ENCODE measurements at regions not wholly inside any gene's neighbourhood (a gene's known extent, or its start where the extent isn't known, plus 50 kb on each side); places are given as distances from the start of the nearest gene placed in this dataset.

DNA sequence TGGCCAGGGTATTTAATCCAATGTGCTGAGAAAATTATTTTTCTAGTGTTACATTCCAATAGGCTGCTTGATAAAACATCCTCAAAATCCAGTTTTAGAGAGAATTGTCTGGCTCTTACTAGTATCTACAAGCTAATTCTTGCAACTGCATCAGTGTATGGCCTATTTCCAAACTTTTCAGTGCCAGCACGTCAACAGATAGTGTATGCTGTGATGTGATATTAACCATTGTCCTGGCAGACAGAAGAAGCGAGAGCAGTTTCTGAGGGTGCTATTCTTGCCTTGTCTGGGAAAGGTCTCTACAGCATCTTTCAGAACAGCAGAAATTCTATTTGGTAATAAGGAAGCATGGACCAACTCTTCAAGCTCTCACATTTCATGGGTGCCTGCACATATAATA is 174.2 kb upstream of the CDH12 start:
- ChIA-PET POLR2A (no interaction called here), CTCF (interaction anchor here (0.6 kb wide), 1 partner anchor 9 kb away, joined by 3 read pairs; no protein-coding TSS in a partner anchor)
- DNase-seq (ENCODE audit: extremely low spot score), result no peak
- TF ChIP-seq SP1 (IDR thresholded peaks at IDR 0.05) (no peak), ZNF384 (IDR thresholded peaks at IDR 0.05) (no peak), FOXA1 (IDR thresholded peaks at IDR 0.05) (no peak), LEF1 (IDR thresholded peaks at IDR 0.05; ENCODE audit: borderline replicate concordance) (no peak), FOXK2 (IDR thresholded peaks at IDR 0.05) (no peak), ARNT (IDR thresholded peaks at IDR 0.05) (no peak)
- TF ChIP-seq, protein P1, sequence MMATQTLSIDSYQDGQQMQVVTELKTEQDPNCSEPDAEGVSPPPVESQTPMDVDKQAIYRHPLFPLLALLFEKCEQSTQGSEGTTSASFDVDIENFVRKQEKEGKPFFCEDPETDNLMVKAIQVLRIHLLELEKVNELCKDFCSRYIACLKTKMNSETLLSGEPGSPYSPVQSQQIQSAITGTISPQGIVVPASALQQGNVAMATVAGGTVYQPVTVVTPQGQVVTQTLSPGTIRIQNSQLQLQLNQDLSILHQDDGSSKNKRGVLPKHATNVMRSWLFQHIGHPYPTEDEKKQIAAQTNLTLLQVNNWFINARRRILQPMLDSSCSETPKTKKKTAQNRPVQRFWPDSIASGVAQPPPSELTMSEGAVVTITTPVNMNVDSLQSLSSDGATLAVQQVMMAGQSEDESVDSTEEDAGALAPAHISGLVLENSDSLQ (IDR thresholded peaks at IDR 0.05), result no peak

DNA sequence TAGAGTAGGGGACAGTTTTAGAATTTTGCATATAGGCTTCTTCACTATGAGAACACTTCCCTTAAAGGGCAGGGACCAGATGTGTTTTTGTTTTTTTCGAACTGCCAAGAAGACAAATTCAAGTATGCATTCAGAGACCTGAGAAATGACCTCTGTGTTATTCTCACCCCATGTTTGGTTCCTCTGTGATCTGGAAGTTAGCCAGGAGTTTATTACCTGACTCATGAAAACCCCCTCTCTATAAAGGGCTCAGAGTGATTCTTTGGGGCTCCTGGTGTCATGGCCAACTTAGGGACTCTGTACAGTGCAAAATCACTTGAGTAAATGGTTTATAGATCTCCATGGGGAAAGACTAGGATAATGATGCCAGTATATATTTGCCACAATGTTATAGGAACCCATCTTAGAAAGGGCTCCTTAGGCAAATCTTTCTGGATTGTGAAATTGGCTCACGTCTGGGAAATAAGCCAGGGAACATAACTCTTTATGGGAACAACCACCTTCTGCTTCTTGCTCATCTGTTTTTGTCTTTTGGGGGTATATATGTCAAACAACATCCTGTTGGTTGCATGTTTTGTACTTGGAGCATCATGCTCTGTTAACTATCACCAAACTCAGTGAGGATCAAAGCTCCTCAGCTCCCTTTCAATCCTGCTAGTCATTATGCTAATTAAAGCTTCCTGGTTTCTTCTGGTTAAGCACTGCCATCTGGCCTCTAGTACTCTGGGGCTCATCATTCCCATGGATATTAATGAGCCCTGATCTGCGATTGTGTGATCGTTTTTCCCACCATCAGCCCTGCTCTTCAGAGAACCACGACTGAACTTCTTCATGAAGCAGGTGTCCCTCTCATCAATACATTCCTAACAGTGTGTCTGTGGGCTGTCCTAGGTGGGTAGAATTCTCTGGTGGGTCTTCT is 173.4 kb upstream of the CDH12 start:
- ChIA-PET CTCF (no interaction called here), POLR2A (no interaction called here)
- TF ChIP-seq LEF1 (IDR thresholded peaks at IDR 0.05; ENCODE audit: borderline replicate concordance) (no peak), FOXA1 (IDR thresholded peaks at IDR 0.05) (no peak), ELF4 (IDR thresholded peaks at IDR 0.05) (no peak), ZNF384 (IDR thresholded peaks at IDR 0.05) (no peak), HDGF (IDR thresholded peaks at IDR 0.05; ENCODE audit: borderline replicate concordance) (no peak)
- no peak for DNase-seq (ENCODE audit: extremely low spot score)

DNA sequence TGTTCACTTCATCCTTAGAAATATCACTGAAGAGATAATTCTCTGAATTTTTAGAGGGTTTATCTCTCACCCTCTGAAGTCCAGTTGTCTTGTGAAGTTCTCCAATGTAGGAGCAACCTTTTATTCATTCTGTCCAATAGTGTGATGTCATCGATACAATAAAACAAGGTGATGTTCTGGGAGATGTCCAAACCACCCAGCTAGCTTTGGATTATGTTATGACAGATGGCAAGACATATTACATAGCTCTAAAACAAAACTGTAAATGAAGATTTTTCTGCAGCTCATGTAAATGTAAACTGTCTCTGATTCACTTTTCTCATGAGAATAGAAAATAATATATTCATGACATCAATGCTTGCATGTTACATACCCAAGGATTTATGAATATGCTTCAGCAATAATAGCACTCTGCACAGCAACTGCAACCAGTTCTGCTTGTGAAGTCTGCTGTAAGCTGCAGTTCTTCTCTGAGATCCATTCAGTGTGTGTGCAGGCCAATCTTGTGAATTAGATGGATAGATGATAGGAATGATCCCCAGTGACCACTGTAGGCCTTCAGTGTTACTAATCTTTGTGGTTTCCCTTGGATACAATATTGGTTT is 172.6 kb upstream of the CDH12 start:
- no peak for DNase-seq (ENCODE audit: extremely low spot score)
- ChIA-PET CTCF (no interaction called here), POLR2A (no interaction called here)
- no peak for TF ChIP-seq FOXM1 (IDR thresholded peaks at IDR 0.05; ENCODE audit: borderline replicate concordance)

DNA sequence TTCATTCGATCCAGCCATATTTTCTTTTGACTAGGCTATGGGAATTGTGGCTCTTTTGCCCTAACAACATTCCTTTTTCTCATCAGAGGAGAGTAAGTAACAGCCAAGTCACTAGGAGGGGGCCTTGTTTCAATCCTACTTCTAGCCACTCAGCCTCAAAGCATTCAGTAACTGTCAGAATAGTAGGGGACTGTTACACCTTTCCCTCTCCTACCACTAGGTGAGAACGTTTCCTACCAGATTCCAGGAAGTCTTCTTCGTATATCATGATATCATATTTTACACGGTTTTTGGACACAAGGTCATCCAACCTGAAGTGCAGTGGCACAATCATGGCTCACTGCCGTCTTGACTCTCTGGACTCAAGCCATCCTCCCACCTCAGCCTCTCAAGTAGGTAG is 171.3 kb upstream of the CDH12 start:
- ChIA-PET CTCF (no interaction called here), POLR2A (no interaction called here)
- no peak for DNase-seq (ENCODE audit: extremely low spot score)
- no peak for TF ChIP-seq ZNF384 (IDR thresholded peaks at IDR 0.05)
- TF ChIP-seq NFRKB (IDR thresholded peaks at IDR 0.05), result no peak
- no peak for TF ChIP-seq CTBP1 (IDR thresholded peaks at IDR 0.05; ENCODE audit: borderline replicate concordance)
- no peak for TF ChIP-seq L3MBTL2 (conservative IDR thresholded peaks at IDR 0.05)
- no peak for TF ChIP-seq SP1 (IDR thresholded peaks at IDR 0.05)
- no peak for TF ChIP-seq FOXK2 (IDR thresholded peaks at IDR 0.05)
- TF ChIP-seq TARDBP (IDR thresholded peaks at IDR 0.05), result no peak
- no peak for TF ChIP-seq SUZ12 (IDR thresholded peaks at IDR 0.05)
- TF ChIP-seq, protein P1 (IDR thresholded peaks at IDR 0.05), result no peak
- no peak for TF ChIP-seq LEF1 (IDR thresholded peaks at IDR 0.05; ENCODE audit: borderline replicate concordance)
- TF ChIP-seq FOXM1 (IDR thresholded peaks at IDR 0.05; ENCODE audit: borderline replicate concordance), result no peak
- no peak for TF ChIP-seq ELF4 (IDR thresholded peaks at IDR 0.05)
- no peak for TF ChIP-seq HDGF (IDR thresholded peaks at IDR 0.05; ENCODE audit: borderline replicate concordance)
- TF ChIP-seq ARNT (IDR thresholded peaks at IDR 0.05), result no peak
- no peak for TF ChIP-seq BHLHE40 (IDR thresholded peaks at IDR 0.05; ENCODE audit: borderline replicate concordance)
- TF ChIP-seq FOXA1 (IDR thresholded peaks at IDR 0.05), result no peak

DNA sequence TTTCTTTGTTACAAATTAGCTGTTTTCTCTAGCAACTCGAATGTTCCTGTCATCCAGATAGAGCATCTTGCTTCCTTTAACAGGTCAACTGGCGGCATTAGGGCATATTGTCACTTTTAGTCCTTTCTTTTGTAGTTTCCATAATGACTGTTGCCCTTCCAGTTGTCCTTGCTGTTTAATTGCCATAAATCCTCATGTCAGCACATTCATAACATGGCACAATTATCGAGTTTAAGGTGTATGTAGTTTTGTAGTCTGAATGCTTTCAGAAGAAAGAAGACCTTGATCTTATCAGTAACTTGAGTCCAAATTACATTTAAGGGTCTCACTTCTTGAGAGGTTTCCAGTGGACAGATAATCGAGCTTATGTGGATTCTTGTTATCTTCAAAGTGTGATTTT is 161.7 kb upstream of the CDH12 start:
- ChIA-PET CTCF (no interaction called here), POLR2A (no interaction called here)
- DNase-seq (ENCODE audit: extremely low spot score), result no peak
- TF ChIP-seq HDGF (IDR thresholded peaks at IDR 0.05; ENCODE audit: borderline replicate concordance), result no peak
- TF ChIP-seq ELF4 (IDR thresholded peaks at IDR 0.05), result no peak
- no peak for TF ChIP-seq SP1 (IDR thresholded peaks at IDR 0.05)
- no peak for TF ChIP-seq BHLHE40 (IDR thresholded peaks at IDR 0.05; ENCODE audit: borderline replicate concordance)
- no peak for TF ChIP-seq ARNT (IDR thresholded peaks at IDR 0.05)
- no peak for TF ChIP-seq FOXM1 (IDR thresholded peaks at IDR 0.05; ENCODE audit: borderline replicate concordance)
- no peak for TF ChIP-seq FOXA1 (IDR thresholded peaks at IDR 0.05)
- TF ChIP-seq CTBP1 (IDR thresholded peaks at IDR 0.05; ENCODE audit: borderline replicate concordance), result no peak
- no peak for TF ChIP-seq FOXK2 (IDR thresholded peaks at IDR 0.05)

DNA sequence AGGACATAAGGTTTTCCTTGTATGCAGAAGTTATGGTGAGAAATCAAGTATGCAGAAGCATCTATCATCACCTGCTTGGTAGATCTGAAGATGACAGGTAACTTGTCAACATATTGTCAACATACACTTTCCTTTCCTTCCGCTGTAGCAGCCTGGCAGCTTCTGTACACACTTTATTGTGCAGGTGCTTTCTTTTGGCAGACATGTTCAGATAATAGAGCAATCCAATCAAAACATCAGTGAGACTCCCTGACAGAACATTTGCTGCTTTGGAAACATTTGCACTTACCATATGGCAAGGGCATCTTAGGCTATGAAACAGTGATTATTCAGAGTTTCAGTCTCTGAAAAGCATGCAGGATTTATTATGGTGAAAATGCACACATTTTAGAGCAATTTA is 161.1 kb upstream of the CDH12 start:
- POLR2A ChIA-PET, result no interaction called here
- DNase-seq (ENCODE audit: extremely low spot score), result no peak
- CTCF ChIA-PET, result no interaction called here
- TF ChIP-seq ARNT (IDR thresholded peaks at IDR 0.05), result no peak
- TF ChIP-seq NFRKB (IDR thresholded peaks at IDR 0.05), result no peak
- TF ChIP-seq HDGF (IDR thresholded peaks at IDR 0.05; ENCODE audit: borderline replicate concordance), result no peak
- no peak for TF ChIP-seq FOXM1 (IDR thresholded peaks at IDR 0.05; ENCODE audit: borderline replicate concordance)

DNA sequence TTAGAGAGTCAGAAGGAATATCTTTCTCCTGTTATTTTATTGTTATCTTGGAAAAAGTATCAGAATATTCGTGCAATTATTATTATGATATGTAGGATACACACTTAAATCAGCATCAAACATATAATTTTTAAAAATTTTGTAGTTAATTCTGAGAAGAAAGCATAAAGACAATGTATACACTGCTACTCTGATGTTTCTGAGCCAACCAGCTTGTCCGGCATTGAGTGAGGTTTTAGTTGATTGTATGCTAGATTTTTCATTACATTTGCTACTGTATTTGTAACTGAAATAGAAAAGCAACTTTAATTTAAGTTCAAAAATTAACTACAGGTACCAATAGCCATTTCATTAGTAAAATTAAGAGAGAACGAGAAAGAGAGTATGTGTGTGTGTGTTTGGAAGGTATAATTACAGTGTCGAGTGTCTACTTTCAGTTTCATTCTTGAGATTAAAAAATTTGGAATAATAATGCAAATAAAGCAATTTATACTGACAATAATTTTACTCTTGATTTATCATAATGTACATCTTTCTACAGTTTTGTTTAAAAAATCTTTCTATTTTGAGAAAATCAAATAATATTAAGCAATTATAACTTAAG is 160.4 kb upstream of the CDH12 start:
- POLR2A ChIA-PET, result no interaction called here
- no peak for DNase-seq (ENCODE audit: extremely low spot score)
- CTCF ChIA-PET, result no interaction called here
- no peak for TF ChIP-seq HDGF (IDR thresholded peaks at IDR 0.05; ENCODE audit: borderline replicate concordance)
- TF ChIP-seq NFRKB (IDR thresholded peaks at IDR 0.05), result no peak
- no peak for TF ChIP-seq CTBP1 (IDR thresholded peaks at IDR 0.05; ENCODE audit: borderline replicate concordance)
- TF ChIP-seq ELF4 (IDR thresholded peaks at IDR 0.05), result no peak
- TF ChIP-seq FOXK2 (IDR thresholded peaks at IDR 0.05), result no peak
- no peak for TF ChIP-seq SP1 (IDR thresholded peaks at IDR 0.05)
- no peak for TF ChIP-seq FOXM1 (IDR thresholded peaks at IDR 0.05; ENCODE audit: borderline replicate concordance)
- TF ChIP-seq LEF1 (IDR thresholded peaks at IDR 0.05; ENCODE audit: borderline replicate concordance), result no peak
- TF ChIP-seq FOXA1 (IDR thresholded peaks at IDR 0.05), result no peak
- TF ChIP-seq, protein P1 (IDR thresholded peaks at IDR 0.05), result no peak
- TF ChIP-seq ZNF384 (IDR thresholded peaks at IDR 0.05), result no peak
- no peak for TF ChIP-seq BHLHE40 (IDR thresholded peaks at IDR 0.05; ENCODE audit: borderline replicate concordance)
- TF ChIP-seq L3MBTL2 (conservative IDR thresholded peaks at IDR 0.05), result no peak
- TF ChIP-seq SUZ12 (IDR thresholded peaks at IDR 0.05), result no peak
- TF ChIP-seq ARNT (IDR thresholded peaks at IDR 0.05), result no peak
- TF ChIP-seq TARDBP (IDR thresholded peaks at IDR 0.05), result no peak

Data from HEK293T (cell line).